GM12891 (cell line): ENCODE measurements at regions not wholly inside any gene's neighbourhood (a gene's known extent, or its start where the extent isn't known, plus 50 kb on each side); places are given as distances from the start of the nearest gene placed in this dataset.

ENCODE experiments used
- PAX5 ChIP-seq: IDR thresholded peaks from 2 replicates; pipeline ENCODE4 v1.6.1; 2011; ENCODE audit warnings: low read length, moderate library complexity, mild to moderate bottlenecking; ENCODE audit not compliant: insufficient read depth, severe bottlenecking
- POLR2A ChIP-seq: IDR thresholded peaks from 2 replicates; pipeline ENCODE4 v1.6.1; 2011; ENCODE audit warnings: low read depth, low read length, control low read depth
- POLR2AphosphoS5 ChIP-seq: IDR thresholded peaks from 2 replicates; pipeline ENCODE4 v1.6.1; 2011; ENCODE audit warnings: low read depth, low read length, control low read depth
- POU2F2 ChIP-seq: IDR thresholded peaks from 2 replicates; pipeline ENCODE4 v1.6.1; 2011; ENCODE audit warnings: low read depth, mild to moderate bottlenecking, control low read depth, low read length, moderate library complexity
- SPI1 ChIP-seq: IDR thresholded peaks from 2 replicates; pipeline ENCODE4 v1.6.1; 2011; ENCODE audit warnings: low read depth, low read length, control low read depth
- TAF1 ChIP-seq: IDR thresholded peaks from 2 replicates; pipeline ENCODE4 v1.6.1; 2011; ENCODE audit warnings: low read depth, low read length, control low read depth

GRCh38 chr3:81063896-81064295 is 697.5 kb downstream of the GBE1 start:
- TF ChIP-seq POLR2AphosphoS5 (no peak), POLR2A (no peak), TAF1 (no peak), POU2F2 (no peak), SPI1 (no peak), PAX5 (no peak)
